WI38 (cell line): ENCODE measurements at regions not wholly inside any gene's neighbourhood (a gene's known extent, or its start where the extent isn't known, plus 50 kb on each side); places are given as distances from the start of the nearest gene placed in this dataset.

Experiments
- H3K4me3 ChIP-seq: 2 replicates; pipeline ENCODE4 v1.5.1; 2011; ENCODE audit warnings: low read depth, mild to moderate bottlenecking, control low read depth, low read length
- CTCF ChIP-seq: IDR thresholded peaks from 2 replicates; pipeline ENCODE4 v1.5.1; 2012; ENCODE audit warnings: low read depth, mild to moderate bottlenecking, control low read depth, low read length

- H3K4me3 ChIP-seq = no peak overlapping the region
- TF ChIP-seq CTCF = no peak
Observed at GRCh38 chr15:26023691-26024090, 160.6 kb upstream of the ATP10A start.

- no peak overlapping the region for H3K4me3 ChIP-seq
- TF ChIP-seq CTCF = no peak
Observed at GRCh38 chr15:26023231-26023630, 160.1 kb upstream of the ATP10A start.

- no peak for TF ChIP-seq CTCF
- no peak overlapping the region for H3K4me3 ChIP-seq
Observed at GRCh38 chr15:26020871-26021270, 157.7 kb upstream of the ATP10A start.

GRCh38 chr15:26017665-26018064 is 154.5 kb upstream of the ATP10A start:
- H3K4me3 ChIP-seq = no peak overlapping the region
- no peak for TF ChIP-seq CTCF

GRCh38 chr15:26015516-26016075 is 152.5 kb upstream of the ATP10A start:
- no peak for TF ChIP-seq CTCF
- H3K4me3 ChIP-seq = no peak overlapping the region

- no peak for TF ChIP-seq CTCF
- H3K4me3 ChIP-seq = no peak overlapping the region
Observed at GRCh38 chr15:26013981-26014380, 150.9 kb upstream of the ATP10A start.

- no peak for TF ChIP-seq CTCF
- H3K4me3 ChIP-seq = no peak overlapping the region
Observed at GRCh38 chr15:26011916-26012315, 148.8 kb upstream of the ATP10A start.
